Lower leg skin (tissue), 4 donors: ENCODE measurements at regions not wholly inside any gene's neighbourhood (a gene's known extent, or its start where the extent isn't known, plus 50 kb on each side); places are given as distances from the start of the nearest gene placed in this dataset.

Experiments
- DNase-seq, 2 donors: peaks; one replicate each; pipeline ENCODE4 v3.0.0-alpha.2; 2019; ENCODE audit warnings: low spot score in 2 of 2
- H3K4me3 ChIP-seq: fragments of 200-600 bp; sonication (generic); 2 replicates; pipeline ENCODE4 v1.5.1; 2017; ENCODE audit warnings: mild to moderate bottlenecking, low read depth; ENCODE audit not compliant: poor library complexity, severe bottlenecking
- POLR2A ChIP-seq, 2 donors: fragments of 450-650 bp; IDR thresholded peaks; one replicate each; pipeline ENCODE4 v1.6.1; 2016 to 2017; ENCODE audit warnings: antibody characterized with exemption in 2 of 2, mild to moderate bottlenecking in 1 of 2, moderate library complexity in 1 of 2
- WGBS, 2 donors: methylation state at CpG; one replicate each; pipeline ENCODE4 v1.1.5; 2018; 5-methylcytosine and 5-hydroxymethylcytosine counted together
- intact Hi-C: fragments of 100-400 bp; cut with DNase I; formaldehyde crosslinking; loops from one replicate; pipeline ENCODE4 v1.15.0; 2023; ENCODE audit warnings: low total_unique reads
- TF ChIP-seq, protein P1 (sequence below), 3 donors: fragments of 450-650 bp; IDR thresholded peaks; one replicate each; pipeline ENCODE4 v1.5.1; 2016; ENCODE audit warnings: antibody characterized with exemption in 3 of 3, mild to moderate bottlenecking in 3 of 3, moderate library complexity in 2 of 3

DNA sequence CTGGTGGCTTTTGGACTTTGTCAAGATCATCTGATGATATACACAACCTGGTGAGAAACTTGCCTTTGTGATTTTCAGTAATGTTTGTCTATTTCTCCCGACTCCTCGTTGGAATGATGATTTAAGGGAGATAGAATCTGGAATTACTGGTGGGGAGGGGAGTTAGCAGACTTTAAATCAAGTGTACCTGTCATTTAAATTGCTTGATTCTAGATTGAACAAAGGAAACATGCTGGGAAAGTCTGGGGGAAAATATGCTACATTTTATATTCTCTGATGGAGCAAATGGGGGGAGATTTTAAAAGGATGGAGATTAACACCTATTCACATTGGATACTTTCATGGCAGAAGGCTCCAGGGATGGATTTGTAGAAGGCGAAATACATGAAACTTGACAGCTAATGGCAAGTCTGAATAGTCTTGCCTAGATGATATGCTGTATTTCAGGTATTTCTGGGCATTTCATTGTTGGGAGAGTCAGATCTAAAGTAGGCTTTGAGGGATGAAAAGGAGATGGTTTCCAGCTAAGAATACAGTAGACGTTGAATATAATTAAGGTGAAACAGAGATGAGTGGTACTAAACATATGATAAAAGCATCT is 189.1 kb upstream of the PDZRN3 start:
- intact Hi-C loops: no loop called here
- WGBS, 2 donors: 68 to 77% methylated on average over 4 of the region's 4 CpGs
- TF ChIP-seq POLR2A (IDR thresholded peaks at IDR 0.05): no peak
- TF ChIP-seq, protein P1, sequence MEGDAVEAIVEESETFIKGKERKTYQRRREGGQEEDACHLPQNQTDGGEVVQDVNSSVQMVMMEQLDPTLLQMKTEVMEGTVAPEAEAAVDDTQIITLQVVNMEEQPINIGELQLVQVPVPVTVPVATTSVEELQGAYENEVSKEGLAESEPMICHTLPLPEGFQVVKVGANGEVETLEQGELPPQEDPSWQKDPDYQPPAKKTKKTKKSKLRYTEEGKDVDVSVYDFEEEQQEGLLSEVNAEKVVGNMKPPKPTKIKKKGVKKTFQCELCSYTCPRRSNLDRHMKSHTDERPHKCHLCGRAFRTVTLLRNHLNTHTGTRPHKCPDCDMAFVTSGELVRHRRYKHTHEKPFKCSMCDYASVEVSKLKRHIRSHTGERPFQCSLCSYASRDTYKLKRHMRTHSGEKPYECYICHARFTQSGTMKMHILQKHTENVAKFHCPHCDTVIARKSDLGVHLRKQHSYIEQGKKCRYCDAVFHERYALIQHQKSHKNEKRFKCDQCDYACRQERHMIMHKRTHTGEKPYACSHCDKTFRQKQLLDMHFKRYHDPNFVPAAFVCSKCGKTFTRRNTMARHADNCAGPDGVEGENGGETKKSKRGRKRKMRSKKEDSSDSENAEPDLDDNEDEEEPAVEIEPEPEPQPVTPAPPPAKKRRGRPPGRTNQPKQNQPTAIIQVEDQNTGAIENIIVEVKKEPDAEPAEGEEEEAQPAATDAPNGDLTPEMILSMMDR (IDR thresholded peaks at IDR 0.05): no peak
- no peak for DNase-seq
- no peak overlapping the region for H3K4me3 ChIP-seq

GRCh38 chr3:73813291-73813690 is 188.6 kb upstream of the PDZRN3 start:
- 20 to 29% methylated on average over 5 of the region's 5 CpGs for WGBS, 2 donors

GRCh38 chr3:73812054-73812453 is 187.3 kb upstream of the PDZRN3 start:
- WGBS, 2 donors: 91 to 92% methylated on average over 3 of the region's 3 CpGs
- DNase-seq: no peak
- no peak overlapping the region for H3K4me3 ChIP-seq
- intact Hi-C loops: no loop called here
- no peak for TF ChIP-seq POLR2A (IDR thresholded peaks at IDR 0.05)
- TF ChIP-seq, protein P1 (IDR thresholded peaks at IDR 0.05): no peak

More at GRCh38 chr3:73813291-73813690, 188.6 kb upstream of the PDZRN3 start:
- intact Hi-C loops: no loop called here
- H3K4me3 ChIP-seq: no peak overlapping the region
- no peak for DNase-seq
- no peak for TF ChIP-seq POLR2A (IDR thresholded peaks at IDR 0.05)
- TF ChIP-seq, protein P1 (IDR thresholded peaks at IDR 0.05): no peak

DNA sequence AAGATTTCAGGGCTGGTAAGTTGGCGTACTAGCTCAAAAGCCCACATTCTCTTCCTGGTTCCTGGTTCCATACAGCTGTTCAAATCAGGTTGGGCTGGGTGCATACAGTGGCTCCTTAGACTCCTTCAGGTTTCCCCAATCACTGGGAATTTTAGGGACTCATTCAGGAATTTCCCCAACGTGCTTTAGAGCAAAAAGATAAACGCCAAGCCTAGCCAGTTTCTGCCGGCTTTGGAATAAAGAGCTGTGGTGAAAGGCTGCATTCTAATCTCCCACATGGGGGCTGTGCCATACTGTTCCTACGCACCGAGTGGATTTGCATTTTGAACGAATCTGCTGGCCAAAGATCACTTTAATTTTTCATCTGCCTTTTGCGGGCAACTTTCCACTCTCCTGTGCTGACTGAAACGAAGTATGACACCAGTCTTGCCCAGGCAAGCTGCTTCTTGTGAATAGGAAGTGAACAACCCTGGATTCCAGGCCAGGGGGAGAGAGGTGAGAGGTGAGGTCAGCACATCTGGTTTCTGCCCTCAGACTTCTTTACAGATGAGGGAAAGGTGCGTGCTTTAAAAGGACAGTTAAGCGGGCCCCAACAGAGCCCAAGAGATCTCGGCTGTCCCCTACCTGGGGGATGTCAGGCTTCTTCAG is 184.2 kb upstream of the PDZRN3 start:
- no peak overlapping the region for H3K4me3 ChIP-seq
- DNase-seq: no peak
- intact Hi-C loops: no loop called here
- WGBS, 2 donors: 54 to 57% methylated on average over 12 of the region's 12 CpGs
- TF ChIP-seq, protein P1 (IDR thresholded peaks at IDR 0.05): no peak
- no peak for TF ChIP-seq POLR2A (IDR thresholded peaks at IDR 0.05)

DNA sequence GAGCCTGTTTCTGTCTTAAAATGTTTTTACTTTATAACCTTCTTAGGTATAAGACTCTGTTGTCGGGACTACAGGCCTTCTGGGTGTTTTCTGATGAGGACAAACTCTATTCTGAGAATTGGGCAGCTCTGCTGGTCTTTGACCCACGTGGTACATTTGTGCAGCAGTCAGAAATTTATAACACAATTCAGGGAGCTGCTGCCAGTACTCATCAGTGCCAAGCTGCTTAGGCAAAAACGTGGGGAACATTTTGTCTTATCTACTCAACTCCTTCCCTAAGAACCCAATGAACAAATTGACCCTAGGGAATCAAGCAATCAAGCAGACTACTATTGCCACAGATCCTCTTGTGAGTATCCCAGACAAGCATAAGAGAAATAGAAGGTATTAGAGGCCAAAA is 180.7 kb upstream of the PDZRN3 start:
- TF ChIP-seq, protein P1 (IDR thresholded peaks at IDR 0.05): no peak
- no peak for TF ChIP-seq POLR2A (IDR thresholded peaks at IDR 0.05)
- WGBS, 2 donors: 18 to 21% methylated on average over 3 of the region's 3 CpGs
- DNase-seq: peak; percentile 81 to 88
- H3K4me3 ChIP-seq: no peak overlapping the region
- intact Hi-C loops: no loop called here
